HG02885 (cell line): ENCODE measurements at regions not wholly inside any gene's neighbourhood (a gene's known extent, or its start where the extent isn't known, plus 50 kb on each side); places are given as distances from the start of the nearest gene placed in this dataset.
"Not testable (repeated sequence)": the region's sequence is repeated elsewhere in the genome, so short reads cannot be mapped to it uniquely, and the experiment has no call there.

Source experiments
- ATAC-seq: cut with Tn5 transposase; IDR thresholded peaks from one replicate; pipeline ENCODE4 v1.9.1; 2021; ENCODE audit warnings: mild to moderate bottlenecking; ENCODE audit not compliant: unreplicated experiment, poor library complexity

- no peak for ATAC-seq
Measured at GRCh38 chr3:34882764-34883163, 756.6 kb upstream of the ARPP21 start.

DNA sequence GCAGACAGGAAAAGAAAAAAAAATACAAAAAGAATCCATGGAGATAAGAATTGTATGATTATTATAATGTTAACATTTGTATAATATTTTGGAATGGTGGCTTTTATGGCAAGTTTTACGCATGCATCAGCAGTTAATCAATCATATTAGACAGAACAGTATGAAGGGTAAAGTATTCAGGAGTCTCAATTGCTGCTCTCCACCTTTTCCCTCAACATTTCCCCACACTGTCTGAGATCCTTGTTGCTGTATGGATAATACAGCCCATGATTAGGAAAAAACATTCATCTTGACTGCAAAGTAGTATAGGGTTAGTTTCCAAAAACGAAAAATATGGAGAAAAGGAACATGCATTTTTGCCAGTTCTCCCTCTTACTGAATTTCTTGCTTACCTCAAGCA is 755.3 kb upstream of the ARPP21 start:
- ATAC-seq, result no peak

DNA sequence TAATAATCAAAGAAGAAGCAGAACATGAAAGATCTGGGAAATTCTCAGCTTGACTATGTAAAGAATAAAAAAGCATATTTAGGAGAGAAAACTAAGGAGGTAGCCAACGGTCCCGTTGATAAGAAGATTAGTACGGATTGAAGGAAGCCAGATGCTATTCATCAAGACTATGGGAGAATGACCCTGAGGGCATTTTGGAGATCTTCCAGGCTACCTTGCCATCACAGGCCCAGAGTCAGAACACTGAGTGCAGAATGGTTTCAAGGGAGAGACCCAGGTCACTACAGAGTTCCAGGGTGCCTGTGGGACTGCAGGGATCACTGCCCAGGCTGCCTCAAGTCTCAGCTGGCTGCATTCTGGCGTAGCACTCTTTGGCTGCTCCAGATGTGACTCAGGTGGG is 752.9 kb upstream of the ARPP21 start:
- no peak for ATAC-seq

GRCh38 chr3:34889641-34890040 is 749.7 kb upstream of the ARPP21 start:
- ATAC-seq, result no peak

DNA sequence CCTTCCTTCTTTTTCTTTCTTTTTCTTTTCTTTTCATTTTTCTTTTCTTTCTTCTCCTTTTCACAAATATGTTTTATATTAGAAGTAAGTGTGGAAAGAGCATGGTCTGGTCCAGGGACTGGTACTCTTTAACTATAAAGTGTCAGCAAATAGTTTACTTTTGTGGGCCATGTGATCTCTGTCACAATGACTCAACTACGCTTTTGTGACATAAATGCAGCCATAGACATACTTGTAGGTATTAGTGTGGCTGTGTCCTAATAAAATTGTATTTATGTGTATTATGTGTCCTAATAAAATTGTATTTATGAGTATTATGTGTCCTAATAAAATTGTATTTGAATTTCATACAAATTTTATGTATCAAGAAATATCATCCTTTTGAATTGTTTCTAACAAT is 749.1 kb upstream of the ARPP21 start:
- no peak for ATAC-seq

GRCh38 chr3:34891941-34892340 is 747.4 kb upstream of the ARPP21 start:
- ATAC-seq, result no peak

DNA sequence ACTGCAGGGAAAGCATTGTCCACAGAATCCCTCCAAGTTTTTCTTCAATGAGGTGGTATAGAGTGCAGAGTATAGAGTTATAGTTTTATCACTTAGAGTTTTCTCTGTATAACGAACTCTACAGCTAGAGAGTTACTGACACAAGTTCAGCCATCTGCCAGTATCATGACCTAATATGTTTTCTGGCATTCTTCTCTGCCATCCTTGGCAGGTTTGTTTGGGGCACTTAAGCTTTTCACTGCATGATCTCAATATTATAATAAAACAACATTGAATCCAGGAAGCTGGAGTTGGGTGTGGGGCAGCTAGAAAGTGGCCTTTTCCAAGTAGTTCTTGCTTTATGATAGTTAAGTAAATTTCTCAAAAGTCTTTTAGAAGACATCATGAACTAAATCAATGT is 743.5 kb upstream of the ARPP21 start:
- no peak for ATAC-seq

GRCh38 chr3:34909679-34910078 is 729.6 kb upstream of the ARPP21 start:
- not testable (repeated sequence) for ATAC-seq

DNA sequence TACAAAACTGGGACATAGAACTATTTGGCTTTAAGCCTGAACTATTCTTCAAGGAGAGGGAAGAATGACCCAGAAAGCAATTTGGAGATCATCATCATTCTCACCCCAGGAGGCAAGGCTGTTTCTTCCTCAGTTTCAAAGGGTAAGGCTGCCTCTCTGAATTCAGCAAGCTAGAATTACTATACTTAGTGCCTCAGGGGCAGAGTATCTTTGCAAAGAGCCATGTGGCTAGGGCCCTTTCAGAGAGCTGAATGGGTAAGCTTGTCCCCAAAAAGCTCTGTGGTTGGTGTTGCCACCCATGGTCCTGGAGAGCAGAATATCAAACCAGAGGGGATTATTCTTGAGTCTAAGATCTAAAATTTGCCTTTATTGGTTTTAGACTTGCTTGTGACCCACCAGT is 720.3 kb upstream of the ARPP21 start:
- ATAC-seq, result no peak

GRCh38 chr3:34920806-34921205 is 718.5 kb upstream of the ARPP21 start:
- ATAC-seq, result no peak

DNA sequence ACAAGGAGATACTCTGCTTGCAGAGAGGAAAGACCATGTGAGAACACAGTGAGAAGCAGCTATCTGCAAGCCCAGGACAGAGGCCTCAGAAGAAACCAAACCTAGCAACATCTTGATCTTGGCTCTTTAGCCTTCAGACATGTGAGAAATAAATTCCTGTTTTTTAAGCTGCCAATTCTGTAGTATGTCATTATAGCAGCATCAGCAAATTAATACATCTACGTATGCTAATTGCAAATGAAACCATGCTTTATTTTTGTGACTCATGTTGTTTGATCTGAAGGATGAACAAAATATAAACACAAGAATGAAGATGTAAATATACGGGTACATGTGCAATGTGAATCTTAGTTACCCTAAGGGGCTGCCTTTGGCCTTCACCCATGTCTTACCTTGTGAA is 714.4 kb upstream of the ARPP21 start:
- ATAC-seq, result no peak

DNA sequence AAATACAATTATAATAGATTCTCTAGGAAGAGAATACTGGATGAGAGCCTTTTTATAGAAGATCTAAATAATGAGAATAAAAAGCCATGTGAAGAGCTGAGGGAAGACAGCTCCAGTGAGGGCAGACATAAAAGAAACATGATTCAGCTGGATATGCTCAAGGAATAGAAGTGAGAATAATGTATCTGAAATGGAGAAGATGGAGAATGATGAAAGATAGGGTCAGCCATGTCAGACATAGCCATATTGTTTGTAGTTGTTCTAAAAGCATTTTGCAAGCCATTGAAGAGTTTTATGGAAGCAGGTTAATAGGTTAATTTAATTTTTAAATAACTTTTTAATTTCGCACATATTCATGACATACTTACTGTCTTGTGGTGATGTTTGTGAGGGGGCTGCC is 713.5 kb upstream of the ARPP21 start:
- ATAC-seq, result no peak

GRCh38 chr3:34929036-34929435 is 710.3 kb upstream of the ARPP21 start:
- no peak for ATAC-seq

DNA sequence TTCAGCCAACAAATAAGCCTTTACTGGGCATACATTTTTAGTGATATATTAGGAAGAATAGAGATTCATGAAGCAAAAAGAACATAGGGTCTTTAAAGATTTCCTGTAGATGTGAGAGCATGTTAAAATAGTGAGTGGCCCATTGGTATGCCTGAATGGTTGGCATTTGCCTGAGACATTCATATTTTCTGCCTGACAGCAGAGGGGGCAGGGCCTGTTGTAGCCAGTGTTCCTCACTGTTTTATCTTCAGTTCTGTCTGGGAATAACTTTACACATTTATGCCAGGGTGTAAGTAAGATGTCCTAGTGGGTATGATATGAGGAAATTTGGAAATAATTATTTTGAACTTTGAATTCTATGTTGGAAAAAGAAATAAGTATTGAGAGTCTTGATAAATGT is 704.7 kb upstream of the ARPP21 start:
- ATAC-seq, result no peak

- no peak for ATAC-seq
Measured at GRCh38 chr3:34938784-34939183, 700.5 kb upstream of the ARPP21 start.

DNA sequence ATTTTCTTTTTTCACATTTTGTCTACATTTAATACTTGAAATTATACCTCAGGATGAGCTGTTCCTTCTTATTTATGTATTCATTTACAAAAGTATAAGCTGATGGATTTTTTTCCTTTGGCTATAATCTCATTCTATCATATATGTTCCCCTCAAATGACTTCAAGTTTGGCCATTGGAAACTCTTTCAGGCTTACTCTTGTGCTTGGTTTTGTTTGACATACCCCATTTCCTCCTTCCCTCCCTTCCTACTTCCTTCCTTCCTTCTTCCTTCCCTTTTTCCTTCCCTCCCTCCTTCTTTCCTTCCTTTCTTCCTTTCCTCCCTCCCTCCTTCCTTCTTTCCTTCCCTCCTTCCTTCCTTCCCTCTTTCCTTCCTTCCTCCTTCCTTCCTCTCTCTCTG is 697.1 kb upstream of the ARPP21 start:
- no peak for ATAC-seq

GRCh38 chr3:34947834-34948233 is 691.5 kb upstream of the ARPP21 start:
- no peak for ATAC-seq

DNA sequence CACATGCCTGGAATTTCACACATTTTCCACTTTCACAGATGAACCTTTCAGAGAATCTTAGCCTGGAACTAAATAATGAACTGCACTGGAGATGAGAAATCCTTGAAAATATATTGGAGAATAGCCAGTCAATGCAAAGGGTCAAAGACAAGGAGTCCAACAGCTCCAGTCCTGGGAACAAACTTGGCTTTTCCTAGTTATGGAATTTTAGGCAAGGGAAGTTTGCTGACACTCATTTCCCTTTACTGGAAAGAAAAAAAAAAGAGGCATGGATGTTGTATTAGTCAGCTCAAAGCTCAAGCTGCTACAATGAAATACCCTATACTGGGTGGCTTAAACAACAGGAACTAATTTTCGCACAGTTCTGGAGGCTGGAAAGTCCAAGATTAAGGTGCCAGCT is 690.8 kb upstream of the ARPP21 start:
- no peak for ATAC-seq

- ATAC-seq, result no peak
Measured at GRCh38 chr3:34955680-34956079, 683.6 kb upstream of the ARPP21 start.

GRCh38 chr3:34956511-34956910 is 682.8 kb upstream of the ARPP21 start:
- ATAC-seq, result no peak

GRCh38 chr3:34957677-34958076 is 681.6 kb upstream of the ARPP21 start:
- no peak for ATAC-seq

DNA sequence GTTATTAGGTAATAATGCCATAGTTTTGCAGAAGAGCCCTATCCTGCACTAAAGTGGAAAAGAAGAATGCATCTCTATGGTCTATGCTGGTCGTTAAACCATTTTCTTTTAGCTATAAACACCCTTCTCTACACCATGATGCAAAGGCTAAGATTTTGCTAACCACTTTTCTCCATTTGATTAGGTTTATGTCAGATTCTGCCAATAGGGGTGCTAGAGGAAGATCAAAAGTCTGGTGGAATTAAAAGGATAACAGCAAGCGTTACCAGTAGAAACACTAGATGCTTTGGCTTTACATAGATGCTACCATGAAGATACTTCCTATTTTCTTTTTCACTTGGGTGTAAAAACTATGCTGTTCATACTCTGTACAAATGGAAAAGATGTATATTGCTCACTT is 669.8 kb upstream of the ARPP21 start:
- no peak for ATAC-seq

DNA sequence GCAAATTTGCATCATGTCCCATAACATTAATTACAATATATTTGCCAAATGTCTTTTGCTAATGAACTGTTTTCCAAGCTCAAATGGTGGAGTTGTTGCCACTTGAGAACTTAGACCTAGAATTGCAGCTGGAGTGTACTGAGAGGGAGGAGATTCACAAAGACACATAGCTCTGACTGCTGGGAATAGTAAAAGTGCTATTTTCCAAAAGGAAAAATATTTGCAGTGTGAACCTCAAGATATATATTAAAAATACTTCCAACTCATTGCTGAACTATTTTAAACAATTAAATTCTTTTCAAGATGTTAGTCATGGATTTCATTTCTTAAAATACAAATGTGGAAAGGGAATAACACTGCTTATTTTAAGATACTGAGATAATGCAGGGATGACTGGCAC is 666.8 kb upstream of the ARPP21 start:
- ATAC-seq, result no peak
